ENCODE measurements at regions not wholly inside any gene's neighbourhood (a gene's known extent, or its start where the extent isn't known, plus 50 kb on each side); places are given as distances from the start of the nearest gene placed in this dataset.
A peak's percentile ranks its signal among the peaks of the same experiment; 100 is the strongest.

DNA sequence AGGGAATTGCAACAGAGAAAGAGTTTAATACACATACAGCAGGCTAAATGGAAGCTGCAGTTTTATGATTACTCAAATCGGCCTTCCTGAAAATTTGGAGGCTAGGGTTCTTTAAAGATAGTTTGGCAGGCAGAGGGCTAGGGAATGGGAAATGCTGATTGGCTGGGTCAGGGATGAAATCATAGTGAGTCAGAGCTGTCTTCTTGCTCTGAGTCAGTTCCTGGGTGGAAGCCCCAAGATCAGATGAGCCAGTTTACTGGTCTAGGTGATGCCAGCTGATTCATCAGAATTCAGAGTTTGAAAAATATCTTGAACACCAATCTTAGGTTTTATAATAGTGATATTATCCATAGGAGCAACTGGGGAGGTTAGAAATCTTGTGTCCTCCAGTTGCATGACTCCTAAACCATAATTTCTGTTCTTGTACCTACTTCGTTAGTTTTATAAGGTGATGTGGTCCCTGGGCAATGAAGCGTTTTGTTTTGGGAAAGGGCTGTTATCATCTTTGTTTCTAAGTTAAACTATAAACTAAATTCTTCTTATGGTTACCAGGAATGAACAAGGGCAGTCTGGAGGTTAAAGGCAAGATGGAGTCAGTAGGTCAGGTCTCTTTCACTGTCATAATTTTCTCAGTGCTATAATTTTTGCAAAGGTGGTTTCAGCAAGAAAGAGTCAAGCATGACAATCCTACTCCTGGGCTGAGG is 257.8 kb upstream of the CCDC196 start:
- no peak overlapping the region for H3K4me3 ChIP-seq (replicated peaks; ENCODE audit: low read depth, low read length)
- DNase-seq (ENCODE audit: low read depth), result peak; percentile 36
- TF ChIP-seq, protein P1, sequence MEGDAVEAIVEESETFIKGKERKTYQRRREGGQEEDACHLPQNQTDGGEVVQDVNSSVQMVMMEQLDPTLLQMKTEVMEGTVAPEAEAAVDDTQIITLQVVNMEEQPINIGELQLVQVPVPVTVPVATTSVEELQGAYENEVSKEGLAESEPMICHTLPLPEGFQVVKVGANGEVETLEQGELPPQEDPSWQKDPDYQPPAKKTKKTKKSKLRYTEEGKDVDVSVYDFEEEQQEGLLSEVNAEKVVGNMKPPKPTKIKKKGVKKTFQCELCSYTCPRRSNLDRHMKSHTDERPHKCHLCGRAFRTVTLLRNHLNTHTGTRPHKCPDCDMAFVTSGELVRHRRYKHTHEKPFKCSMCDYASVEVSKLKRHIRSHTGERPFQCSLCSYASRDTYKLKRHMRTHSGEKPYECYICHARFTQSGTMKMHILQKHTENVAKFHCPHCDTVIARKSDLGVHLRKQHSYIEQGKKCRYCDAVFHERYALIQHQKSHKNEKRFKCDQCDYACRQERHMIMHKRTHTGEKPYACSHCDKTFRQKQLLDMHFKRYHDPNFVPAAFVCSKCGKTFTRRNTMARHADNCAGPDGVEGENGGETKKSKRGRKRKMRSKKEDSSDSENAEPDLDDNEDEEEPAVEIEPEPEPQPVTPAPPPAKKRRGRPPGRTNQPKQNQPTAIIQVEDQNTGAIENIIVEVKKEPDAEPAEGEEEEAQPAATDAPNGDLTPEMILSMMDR (IDR thresholded peaks at IDR 0.05; ENCODE audit: low read length, missing control alignments), result no peak

GRCh38 chr14:66231820-66232219 is 254.4 kb upstream of the CCDC196 start:
- H3K4me3 ChIP-seq (replicated peaks; ENCODE audit: low read depth, low read length), result no peak overlapping the region
- DNase-seq (ENCODE audit: low read depth), result no peak
- TF ChIP-seq, protein P1 (IDR thresholded peaks at IDR 0.05; ENCODE audit: low read length, missing control alignments), result no peak

DNA sequence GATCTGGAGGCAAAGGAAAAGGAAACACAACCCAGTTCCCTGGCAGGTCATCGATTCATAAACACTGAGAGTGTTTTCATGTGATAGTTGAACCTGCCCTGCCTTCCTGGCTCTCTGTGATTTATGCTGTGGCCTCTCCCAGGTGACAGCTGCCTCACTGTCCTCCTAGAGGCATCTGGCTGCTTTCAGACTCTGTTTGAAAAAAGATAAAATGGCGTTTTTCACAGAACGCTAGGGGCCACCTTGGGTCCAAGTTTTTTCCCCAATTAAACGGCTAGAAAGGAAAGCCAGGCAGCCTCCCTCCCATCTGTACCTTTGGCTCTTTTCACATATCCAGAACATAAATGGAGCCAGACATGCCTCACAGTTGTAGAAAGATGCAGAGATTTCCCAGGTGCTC is 252.6 kb upstream of the CCDC196 start:
- no peak overlapping the region for H3K4me3 ChIP-seq (replicated peaks; ENCODE audit: low read depth, low read length)
- TF ChIP-seq, protein P1 (IDR thresholded peaks at IDR 0.05; ENCODE audit: low read length, missing control alignments), result no peak
- no peak for DNase-seq (ENCODE audit: low read depth)

DNA sequence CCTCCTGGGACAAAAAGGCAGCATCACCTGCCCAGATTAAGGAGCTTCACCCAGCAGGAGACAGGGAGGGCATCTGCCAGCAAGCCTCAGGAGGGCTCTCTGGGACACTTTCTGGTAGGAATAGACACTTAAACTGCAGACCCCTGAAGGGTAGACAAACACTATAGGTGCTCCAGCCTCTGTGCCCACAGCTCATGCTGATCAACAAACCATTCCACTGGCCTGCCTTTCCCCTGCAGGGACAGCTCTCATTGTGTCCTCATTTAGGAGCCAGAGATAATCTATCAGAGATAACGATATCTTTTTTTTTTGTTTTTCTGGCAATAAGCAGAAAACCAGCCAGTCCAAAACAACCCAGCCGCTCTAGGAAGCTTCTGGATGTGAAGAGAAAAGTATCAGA is 251.8 kb upstream of the CCDC196 start:
- TF ChIP-seq, protein P1 (IDR thresholded peaks at IDR 0.05; ENCODE audit: low read length, missing control alignments), result no peak
- H3K4me3 ChIP-seq (replicated peaks; ENCODE audit: low read depth, low read length), result no peak overlapping the region
- DNase-seq (ENCODE audit: low read depth), result no peak

DNA sequence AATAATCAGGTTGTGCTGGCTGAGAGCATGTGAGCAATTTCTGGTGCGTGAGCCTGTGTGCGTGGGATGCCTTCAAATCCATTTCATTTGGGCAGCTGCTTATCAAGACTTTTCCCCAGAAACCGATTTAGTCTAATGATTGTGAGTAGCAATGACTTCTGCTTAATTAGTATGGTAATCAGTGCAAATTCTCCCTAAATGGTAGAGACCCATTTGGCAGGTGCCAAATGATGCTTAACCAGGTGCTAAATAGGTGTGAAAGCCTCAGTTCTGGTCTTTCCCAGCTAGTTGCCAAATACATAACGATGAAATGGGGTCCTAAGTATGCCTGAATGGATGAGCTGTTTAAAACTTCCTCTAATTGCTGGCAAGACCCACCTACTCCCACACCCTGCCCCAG is 248.4 kb upstream of the CCDC196 start:
- no peak for DNase-seq (ENCODE audit: low read depth)
- H3K4me3 ChIP-seq (replicated peaks; ENCODE audit: low read depth, low read length), result no peak overlapping the region
- TF ChIP-seq, protein P1 (IDR thresholded peaks at IDR 0.05; ENCODE audit: low read length, missing control alignments), result no peak

DNA sequence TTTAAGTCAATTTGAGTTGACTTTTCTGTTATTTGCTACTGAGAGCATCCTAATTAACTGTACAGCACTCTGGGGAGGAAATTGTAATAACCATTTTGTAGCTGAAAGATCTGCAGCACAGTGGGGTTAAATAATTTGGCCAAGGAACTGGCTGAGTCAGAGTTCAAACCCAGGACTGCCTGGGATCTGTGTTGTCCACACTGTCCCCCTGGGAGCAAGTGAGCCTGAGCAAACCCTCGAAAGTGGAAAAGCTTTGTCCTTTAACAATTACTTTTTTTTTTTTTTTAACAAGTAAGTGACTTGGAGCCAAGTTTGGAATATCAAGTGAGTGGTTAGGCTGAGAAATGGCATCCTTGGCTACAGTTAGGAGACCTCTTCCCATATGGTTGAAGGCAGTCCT is 247.2 kb upstream of the CCDC196 start:
- DNase-seq (ENCODE audit: low read depth), result no peak
- no peak overlapping the region for H3K4me3 ChIP-seq (replicated peaks; ENCODE audit: low read depth, low read length)
- TF ChIP-seq, protein P1 (IDR thresholded peaks at IDR 0.05; ENCODE audit: low read length, missing control alignments), result no peak

DNA sequence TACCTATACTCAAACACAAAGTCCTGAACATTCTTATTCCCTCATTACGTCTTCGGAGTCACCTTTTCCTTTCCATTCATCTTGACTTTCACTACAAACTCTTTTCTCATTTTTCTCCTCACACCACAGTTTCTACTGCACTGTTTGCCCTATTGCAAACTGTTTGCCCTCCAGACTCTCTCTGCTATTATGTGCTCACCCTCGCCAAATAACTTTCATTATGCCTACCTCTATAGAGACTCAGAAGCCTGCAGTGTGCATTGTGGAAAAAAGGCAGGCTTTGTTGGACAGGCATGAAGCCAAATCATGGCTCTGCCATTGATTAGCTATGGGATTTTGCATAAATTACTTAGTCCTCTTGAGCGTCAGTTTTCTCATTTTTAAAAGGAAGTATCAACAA is 246.6 kb upstream of the CCDC196 start:
- no peak for DNase-seq (ENCODE audit: low read depth)
- TF ChIP-seq, protein P1 (IDR thresholded peaks at IDR 0.05; ENCODE audit: low read length, missing control alignments), result no peak
- no peak overlapping the region for H3K4me3 ChIP-seq (replicated peaks; ENCODE audit: low read depth, low read length)
